HEK293 (cell line): ENCODE measurements at regions not wholly inside any gene's neighbourhood (a gene's known extent, or its start where the extent isn't known, plus 50 kb on each side); places are given as distances from the start of the nearest gene placed in this dataset.

Experiments
- CTCF ChIP-seq: fragments of 450-650 bp; formaldehyde crosslinking; IDR thresholded peaks from 2 replicates; pipeline ENCODE4 v1.5.1; 2016; ENCODE audit warnings: missing biosample characterization, missing genetic modification characterization
- ZNF214 ChIP-seq: fragments of 450-650 bp; formaldehyde crosslinking; IDR thresholded peaks from 2 replicates; pipeline ENCODE4 v1.5.1; 2017; ENCODE audit warnings: missing biosample characterization, mild to moderate bottlenecking, missing genetic modification characterization, borderline replicate concordance

GRCh38 chr11:127875131-127875530 is 712.2 kb downstream of the ETS1 start:
- TF ChIP-seq CTCF (tag by site-specific recombination), result no peak
- TF ChIP-seq ZNF214 (tag by site-specific recombination), result no peak
